IMR-90 (cell line): ENCODE measurements at regions not wholly inside any gene's neighbourhood (a gene's known extent, or its start where the extent isn't known, plus 50 kb on each side); places are given as distances from the start of the nearest gene placed in this dataset.

Experiments used
- ATAC-seq: fragments of 200-7000 bp; cut with Tn5 transposase; 2 replicates; pipeline ENCODE4 v1.9.1; 2020; ENCODE audit warnings: low read depth, mild to moderate bottlenecking, moderate library complexity
- BruUV-seq: library from RNA; stranded (reverse); fragments of 400-500 nt; replicated peaks from 2 replicates; lab custom pipeline; 2021; lab: Mats Ljungman, UMichigan
- CTCF ChIA-PET: fragments of 300-600 bp; formaldehyde crosslinking; extraction: SDS; loops from one replicate; lab custom pipeline; 2021; ENCODE audit warnings: antibody characterized with exemption; lab: Yijun Ruan, JAX
- POLR2A ChIA-PET: fragments of 300-600 bp; sonication (Branson Sonifier 250); formaldehyde crosslinking; loops from one replicate; lab custom pipeline; 2022; ENCODE audit warnings: antibody characterized with exemption; ENCODE audit not compliant: unreplicated experiment; lab: Charles Lee
- DNase-seq: peaks from one replicate; pipeline ENCODE4 v3.0.0; 2013
- H2AFZ ChIP-seq: replicated peaks from 2 replicates; pipeline ENCODE3; 2013; ENCODE audit warnings: low read length, mild to moderate bottlenecking; ENCODE audit not compliant: poor library complexity
- H2AK5ac ChIP-seq: 2 replicates; pipeline ENCODE4 v1.6.1; 2013; ENCODE audit warnings: low read depth, low read length, inconsistent platforms
- H2AK9ac ChIP-seq: replicated peaks from 2 replicates; pipeline ENCODE3; 2013; ENCODE audit warnings: mild to moderate bottlenecking, low read depth, low read length, moderate library complexity; ENCODE audit not compliant: poor library complexity
- H2BK120ac ChIP-seq: 2 replicates; pipeline ENCODE4 v1.6.1; 2013; ENCODE audit warnings: low read depth, low read length, inconsistent platforms
- H2BK15ac ChIP-seq: 3 replicates; pipeline ENCODE4 v1.6.1; 2013; ENCODE audit warnings: low read depth, low read length, inconsistent platforms
- H2BK20ac ChIP-seq: 2 replicates; pipeline ENCODE4 v1.6.1; 2013; ENCODE audit warnings: low read depth, mild to moderate bottlenecking, inconsistent platforms, low read length, moderate library complexity
- H2BK5ac ChIP-seq: 2 replicates; pipeline ENCODE4 v1.6.1; 2013; ENCODE audit warnings: mild to moderate bottlenecking, low read depth, low read length, inconsistent platforms; ENCODE audit not compliant: poor library complexity, severe bottlenecking
- H3K14ac ChIP-seq: replicated peaks from 2 replicates; pipeline ENCODE4 v1.6.1; 2013; ENCODE audit warnings: low read depth, low read length, inconsistent platforms
- H3K18ac ChIP-seq: 2 replicates; pipeline ENCODE4 v1.6.1; 2013; ENCODE audit warnings: low read depth, low read length, control low read depth
- H3K23ac ChIP-seq: 2 replicates; pipeline ENCODE4 v1.6.1; 2013; ENCODE audit warnings: low read depth, low read length, inconsistent platforms
- H3K27ac ChIP-seq: 2 replicates; pipeline ENCODE4 v1.5.1; 2013; ENCODE audit warnings: mild to moderate bottlenecking, control low read depth, low read length; ENCODE audit not compliant: insufficient read depth
- H3K27me3 ChIP-seq: 2 replicates; pipeline ENCODE4 v1.6.1; 2013; ENCODE audit warnings: low read length; ENCODE audit not compliant: control insufficient read depth, insufficient read depth
- H3K36me3 ChIP-seq: 2 replicates; pipeline ENCODE4 v1.6.1; 2013; ENCODE audit warnings: low read length, mixed read lengths; ENCODE audit not compliant: control insufficient read depth, insufficient read depth
- H3K4ac ChIP-seq: 2 replicates; pipeline ENCODE4 v1.6.1; 2013; ENCODE audit warnings: low read depth, low read length, inconsistent platforms
- H3K4me1 ChIP-seq: 2 replicates; pipeline ENCODE4 v1.6.1; 2013; ENCODE audit warnings: low read length, mixed read lengths; ENCODE audit not compliant: control insufficient read depth, insufficient read depth
- H3K4me2 ChIP-seq: 2 replicates; pipeline ENCODE4 v1.6.1; 2013; ENCODE audit warnings: low read depth, mild to moderate bottlenecking, control low read depth, low read length, moderate library complexity
- H3K4me3 ChIP-seq: 2 replicates; pipeline ENCODE4 v1.5.1; 2013; ENCODE audit warnings: low read depth, mild to moderate bottlenecking, control low read depth, low read length, moderate library complexity; ENCODE audit not compliant: insufficient read depth
- H3K56ac ChIP-seq: 2 replicates; pipeline ENCODE4 v1.6.1; 2013; ENCODE audit warnings: low read length, inconsistent platforms; ENCODE audit not compliant: insufficient read depth; ENCODE audit errors: extremely low read depth
- H3K79me1 ChIP-seq, 2 experiments: 2 replicates each; pipeline ENCODE4 v1.6.1; 2013; ENCODE audit warnings: low read length in 2 of 2, inconsistent platforms in 1 of 2, low read depth in 1 of 2
- H3K9ac ChIP-seq: 2 replicates; pipeline ENCODE4 v1.6.1; 2013; ENCODE audit warnings: low read depth, low read length, control low read depth
- H3K9me1 ChIP-seq: 2 replicates; pipeline ENCODE4 v1.6.1; 2013; ENCODE audit warnings: low read length, inconsistent platforms; ENCODE audit not compliant: insufficient read depth
- H3K9me3 ChIP-seq: 2 replicates; pipeline ENCODE4 v1.6.1; 2013; ENCODE audit warnings: low read length; ENCODE audit not compliant: control insufficient read depth, insufficient read depth
- H4K20me1 ChIP-seq: 2 replicates; pipeline ENCODE4 v1.6.1; 2013; ENCODE audit warnings: low read length, inconsistent platforms; ENCODE audit not compliant: insufficient read depth
- H4K5ac ChIP-seq: 2 replicates; pipeline ENCODE4 v1.6.1; 2013; ENCODE audit warnings: mild to moderate bottlenecking, low read depth, low read length, control low read depth
- H4K8ac ChIP-seq, 2 experiments: 2 replicates each; pipeline ENCODE4 v1.6.1; 2013; ENCODE audit warnings: low read depth in 2 of 2, low read length in 2 of 2, control low read depth in 1 of 2, inconsistent platforms in 1 of 2
- H4K91ac ChIP-seq: 2 replicates; pipeline ENCODE4 v1.6.1; 2013; ENCODE audit warnings: low read depth, low read length, inconsistent platforms; ENCODE audit not compliant: insufficient read depth
- BHLHE40 ChIP-seq: fragments of 150-350 bp; IDR thresholded peaks from 2 replicates; pipeline ENCODE4 v1.6.1; 2016; ENCODE audit warnings: mild to moderate bottlenecking, low read depth, low read length
- CHD1 ChIP-seq: IDR thresholded peaks from 2 replicates; pipeline ENCODE4 v1.6.1; 2012; ENCODE audit warnings: low read depth, low read length, improper control_type of control experiment
- CTCF ChIP-seq: conservative IDR thresholded peaks from 2 replicates; pipeline ENCODE4 v1.5.1; 2012; ENCODE audit warnings: mild to moderate bottlenecking, low read depth, low read length, improper control_type of control experiment
- ELK1 ChIP-seq: fragments of 150-350 bp; IDR thresholded peaks from 2 replicates; pipeline ENCODE4 v1.6.1; 2016; ENCODE audit warnings: low read depth, mild to moderate bottlenecking, low read length, moderate library complexity, borderline replicate concordance
- FOS ChIP-seq: fragments of 150-350 bp; IDR thresholded peaks from 2 replicates; pipeline ENCODE4 v1.6.1; 2016; ENCODE audit warnings: low read depth, low read length
- MAZ ChIP-seq: IDR thresholded peaks from 2 replicates; pipeline ENCODE4 v1.6.1; 2012; ENCODE audit warnings: low read depth, mild to moderate bottlenecking, low read length, improper control_type of control experiment, moderate library complexity, borderline replicate concordance
- MXI1 ChIP-seq: IDR thresholded peaks from 2 replicates; pipeline ENCODE4 v1.6.1; 2012; ENCODE audit warnings: low read depth, mild to moderate bottlenecking, low read length, moderate library complexity, borderline replicate concordance
- RFX5 ChIP-seq: IDR thresholded peaks from 2 replicates; pipeline ENCODE4 v1.8.0; 2012; ENCODE audit warnings: low read depth, mild to moderate bottlenecking, low read length, moderate library complexity
- USF2 ChIP-seq: fragments of 150-350 bp; IDR thresholded peaks from 2 replicates; pipeline ENCODE4 v1.6.1; 2017; ENCODE audit warnings: mild to moderate bottlenecking, antibody characterized with exemption, low read length, low read depth
- WGBS, 2 experiments: methylation state at CpG; one replicate each; pipeline versions ENCODE4 v1.1.5 to v1.1.7; 2013; ENCODE audit warnings: missing lambda C conversion rate in 2 of 2; ENCODE audit not compliant: insufficient read length in 1 of 2; ENCODE audit errors: extremely low coverage in 2 of 2; 5-methylcytosine and 5-hydroxymethylcytosine counted together
- dilution Hi-C: fragments of 300-500 bp; cut with HindIII; formaldehyde crosslinking; loops from one replicate; pipeline ENCODE4 v1.14.3; 2018; ENCODE audit warnings: low sequenced_read_pairs; ENCODE audit not compliant: unreplicated experiment
- in situ Hi-C: fragments of 300-500 bp; cut with MboI; formaldehyde crosslinking; loops from 3 replicates; pipeline ENCODE4 v1.14.3; 2019; ENCODE audit warnings: low sequenced_read_pairs, inconsistent platforms, mixed read lengths
- intact Hi-C: fragments of 100-400 bp; cut with micrococcal nuclease; formaldehyde crosslinking; loops from 2 replicates; pipeline ENCODE4 v1.10.0; 2022

GRCh38 chr4:176875446-176875930 is 82.8 kb upstream of the VEGFC start:
- Histone ChIP-seq H2BK120ac (no peak overlapping the region), H3K23ac (0 out of 2 replicates have a peak overlapping the region, but pooled peaks have one; percentile 19), H3K4me1 (no peaks in the 10 kb centered on the region), H3K4ac (no peak overlapping the region), H3K9me1 (no peaks in the 10 kb centered on the region), H3K4me3 (no peak overlapping the region), H4K8ac (peak overlapping the region in 1 of 2 experiments; percentile 28; a peak in 1 of 4 replicates), H3K27ac (no peak overlapping the region), H3K9ac (no peak overlapping the region), H3K27me3 (no peaks in the 10 kb centered on the region), H2AFZ (peak overlapping the region; percentile 5), H2AK9ac (no peak overlapping the region), H3K79me1 (no peaks in the 10 kb centered on the region; a peak in 2 of 4 replicates), H4K91ac (no peak overlapping the region; the same call in 1 of the 2 replicates), H3K36me3 (no peaks in the 10 kb centered on the region), H3K9me3 (no peaks in the 10 kb centered on the region), H3K18ac (no peak overlapping the region), H4K20me1 (no peaks in the 10 kb centered on the region), H2BK5ac (no peak overlapping the region), H3K4me2 (no peak overlapping the region), H2BK15ac (no peak overlapping the region), H2AK5ac (no peak overlapping the region), H3K14ac (0 out of 2 replicates have a peak overlapping the region, but pooled peaks have one; percentile 24), H4K5ac (no peak overlapping the region), H2BK20ac (no peak overlapping the region), H3K56ac (no peak overlapping the region)
- no peak for ATAC-seq
- BruUV-seq = no TSS peak
- intact Hi-C loops (no loop called here), dilution Hi-C loops (no loop called here), in situ Hi-C loops (no loop called here)
- 0% methylated on average over 1 of the region's 2 CpGs; no CpG with 5 or more reads in 1 of the 2 experiments for WGBS, 2 experiments
- TF ChIP-seq FOS (no peak), MXI1 (no peak), CTCF (no peak), ELK1 (no peak), MAZ (no peak), RFX5 (no peak), USF2 (no peak), BHLHE40 (no peak), CHD1 (no peak)
- POLR2A ChIA-PET = no interaction called here
- CTCF ChIA-PET = interaction anchor here (0.6 kb wide), 1 partner anchor 8 kb away, joined by 3 read pairs; no protein-coding TSS in a partner anchor
- DNase-seq = no peak
